OCI-LY3 (cell line): ENCODE measurements at regions not wholly inside any gene's neighbourhood (a gene's known extent, or its start where the extent isn't known, plus 50 kb on each side); places are given as distances from the start of the nearest gene placed in this dataset.

Source experiments
- EZH2phosphoT487 ChIP-seq: fragments of 200-600 bp; shearing (Covaris generic); IDR thresholded peaks from 2 replicates; pipeline ENCODE4 v1.6.1; 2018; ENCODE audit warnings: antibody characterized with exemption, mixed run types, low read depth
- TF ChIP-seq, protein P1 (sequence below): fragments of 200-600, 300-600 bp; sonication (generic); IDR thresholded peaks from 2 replicates; pipeline ENCODE4 v1.5.1; 2014; ENCODE audit warnings: antibody characterized with exemption, low read length, low read depth

GRCh38 chr3:182041668-182042291 lies 330.1 kb downstream of the SOX2 start:
- TF ChIP-seq, protein P1, sequence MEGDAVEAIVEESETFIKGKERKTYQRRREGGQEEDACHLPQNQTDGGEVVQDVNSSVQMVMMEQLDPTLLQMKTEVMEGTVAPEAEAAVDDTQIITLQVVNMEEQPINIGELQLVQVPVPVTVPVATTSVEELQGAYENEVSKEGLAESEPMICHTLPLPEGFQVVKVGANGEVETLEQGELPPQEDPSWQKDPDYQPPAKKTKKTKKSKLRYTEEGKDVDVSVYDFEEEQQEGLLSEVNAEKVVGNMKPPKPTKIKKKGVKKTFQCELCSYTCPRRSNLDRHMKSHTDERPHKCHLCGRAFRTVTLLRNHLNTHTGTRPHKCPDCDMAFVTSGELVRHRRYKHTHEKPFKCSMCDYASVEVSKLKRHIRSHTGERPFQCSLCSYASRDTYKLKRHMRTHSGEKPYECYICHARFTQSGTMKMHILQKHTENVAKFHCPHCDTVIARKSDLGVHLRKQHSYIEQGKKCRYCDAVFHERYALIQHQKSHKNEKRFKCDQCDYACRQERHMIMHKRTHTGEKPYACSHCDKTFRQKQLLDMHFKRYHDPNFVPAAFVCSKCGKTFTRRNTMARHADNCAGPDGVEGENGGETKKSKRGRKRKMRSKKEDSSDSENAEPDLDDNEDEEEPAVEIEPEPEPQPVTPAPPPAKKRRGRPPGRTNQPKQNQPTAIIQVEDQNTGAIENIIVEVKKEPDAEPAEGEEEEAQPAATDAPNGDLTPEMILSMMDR = no peak
- no peak for TF ChIP-seq EZH2phosphoT487
